Psoas muscle (tissue), 7 donors: ENCODE measurements at regions not wholly inside any gene's neighbourhood (a gene's known extent, or its start where the extent isn't known, plus 50 kb on each side); places are given as distances from the start of the nearest gene placed in this dataset.

ENCODE experiments used
- ATAC-seq, 4 donors: fragments of 200-7000 bp; cut with Tn5 transposase; one replicate each; pipeline ENCODE4 v1.9.1; 2020; ENCODE audit warnings: moderate library complexity in 3 of 4, mild to moderate bottlenecking in 2 of 4
- DNase-seq, 2 donors: peaks; one replicate each; pipeline ENCODE4 v3.0.0-alpha.2; 2020
- H3K27ac ChIP-seq: fragments of 200-600 bp; one replicate; pipeline ENCODE4 v1.8.0; 2022
- H3K27me3 ChIP-seq, 3 donors: fragments of 200-600 bp in 1 of 3; one replicate each; pipeline versions ENCODE4 v1.6.1 to v1.8.0; 2013 to 2022; ENCODE audit warnings: low read length in 2 of 3, mild to moderate bottlenecking in 2 of 3, moderate library complexity in 1 of 3; ENCODE audit not compliant: insufficient read depth in 3 of 3
- H3K36me3 ChIP-seq, 2 donors: fragments of 200-600 bp in 1 of 2; one replicate each; pipeline versions ENCODE4 v1.6.1 to v1.8.0; 2013 to 2022; ENCODE audit warnings: low read depth in 1 of 2, mild to moderate bottlenecking in 1 of 2, moderate library complexity in 1 of 2; ENCODE audit not compliant: insufficient read depth in 1 of 2
- H3K4me1 ChIP-seq: fragments of 200-600 bp; one replicate; pipeline ENCODE4 v1.8.0; 2022
- H3K4me3 ChIP-seq: fragments of 200-600 bp; one replicate; pipeline ENCODE4 v1.8.0; 2022; ENCODE audit warnings: mild to moderate bottlenecking
- H3K9me3 ChIP-seq: fragments of 200-600 bp; one replicate; pipeline ENCODE4 v1.8.0; 2022
- CTCF ChIP-seq: fragments of 200-600 bp; IDR thresholded peaks from one replicate; pipeline ENCODE4 v1.8.0; 2022; ENCODE audit warnings: antibody characterized with exemption
- WGBS, 3 donors: extraction: QIAGEN DNeasy Blood & Tissue Kit; methylation state at CpG; one replicate each; pipeline versions ENCODE4 v1.1.6 to v1.1.7; 2013; 5-methylcytosine and 5-hydroxymethylcytosine counted together
- intact Hi-C, 2 donors: fragments of 100-400 bp; cut with DNase I; formaldehyde crosslinking; loops; one replicate each; pipeline versions ENCODE4 v1.11.0 to v1.14.2; 2022
- donor health status: healthy with polysubstance abuse.
- donor health status: DM: no; HTN: no; CAD: no; lungs with moderate emphysema.
- donor health status: Bipolar disorder and iron deficiency.
- donor health status: healthy.
- donor health status: DM: yes; HTN: yes; CAD: no.
- donor health status: DM: no; HTN: no; CAD: no.
- donor health status: DM: yes; HTN: yes; CAD: no.

GRCh38 chr6:164016056-164016455 lies 601.5 kb downstream of the QKI start:
- Histone ChIP-seq H3K4me3 (no peak overlapping the region), H3K27me3 (no peaks in the 10 kb centered on the region), H3K9me3 (no peaks in the 10 kb centered on the region), H3K36me3 (no peaks in the 10 kb centered on the region), H3K4me1 (no peaks in the 10 kb centered on the region), H3K27ac (no peak overlapping the region)
- no peak for ATAC-seq
- DNase-seq, result no peak
- intact Hi-C loops, result loop anchor here in 1 of 2 donors (2.0 kb wide), 1 partner anchor 77 kb away; no protein-coding TSS in a partner anchor
- TF ChIP-seq CTCF, result no peak
- WGBS, 3 donors, result 97 to 98% (median 98%) methylated on average over 6 of the region's 6 CpGs

- Histone ChIP-seq H3K27ac (no peak overlapping the region), H3K36me3 (no peaks in the 10 kb centered on the region), H3K27me3 (no peaks in the 10 kb centered on the region), H3K4me3 (no peak overlapping the region), H3K4me1 (peaks cover 6% of the 10 kb centered on the region), H3K9me3 (no peaks in the 10 kb centered on the region)
- DNase-seq (no peak), ATAC-seq (no peak)
- TF ChIP-seq CTCF, result no peak
- WGBS, 3 donors, result 85 to 91% (median 86%) methylated on average over 4 of the region's 4 CpGs
- intact Hi-C loops, result no loop called here
These were observed 600.6 kb downstream of the QKI start for GRCh38 chr6:164015088-164015484.

GRCh38 chr6:164014346-164015087 lies 600.0 kb downstream of the QKI start:
- intact Hi-C loops, result no loop called here
- no peak for DNase-seq
- H3K4me3 ChIP-seq, result no peak overlapping the region
- TF ChIP-seq CTCF, result no peak
- no peak for ATAC-seq
- H3K27ac ChIP-seq, result no peak overlapping the region
- WGBS, 3 donors, result 44 to 65% (median 46%) methylated on average over 11 of the region's 11 CpGs
- H3K36me3 ChIP-seq, result no peaks in the 10 kb centered on the region
- H3K4me1 ChIP-seq, result peaks cover 6% of the 10 kb centered on the region
- no peaks in the 10 kb centered on the region for H3K27me3 ChIP-seq
- no peaks in the 10 kb centered on the region for H3K9me3 ChIP-seq

GRCh38 chr6:164013480-164014208 lies 599.1 kb downstream of the QKI start:
- ATAC-seq (peak in 2 of 4 donors; percentile 26 to 47), DNase-seq (no peak)
- no peak overlapping the region for H3K4me3 ChIP-seq
- peaks cover 6% of the 10 kb centered on the region for H3K4me1 ChIP-seq
- 59 to 68% (median 68%) methylated on average over 5 of the region's 5 CpGs for WGBS, 3 donors
- H3K27ac ChIP-seq, result no peak overlapping the region
- H3K36me3 ChIP-seq, result no peaks in the 10 kb centered on the region
- H3K9me3 ChIP-seq, result no peaks in the 10 kb centered on the region
- TF ChIP-seq CTCF, result no peak
- intact Hi-C loops, result no loop called here
- H3K27me3 ChIP-seq, result no peaks in the 10 kb centered on the region
